NCI-H526 treated with DMSO at 0.1 percent for 48 hours (cell line): ENCODE measurements at regions not wholly inside any gene's neighbourhood (a gene's known extent, or its start where the extent isn't known, plus 50 kb on each side); places are given as distances from the start of the nearest gene placed in this dataset.
"Not testable (repeated sequence)": the region's sequence is repeated elsewhere in the genome, so short reads cannot be mapped to it uniquely, and the experiment has no call there.

Experiments
- DNase-seq: peaks from one replicate; lab custom pipeline; 2025; lab: John Stamatoyannopoulos, UW

DNA sequence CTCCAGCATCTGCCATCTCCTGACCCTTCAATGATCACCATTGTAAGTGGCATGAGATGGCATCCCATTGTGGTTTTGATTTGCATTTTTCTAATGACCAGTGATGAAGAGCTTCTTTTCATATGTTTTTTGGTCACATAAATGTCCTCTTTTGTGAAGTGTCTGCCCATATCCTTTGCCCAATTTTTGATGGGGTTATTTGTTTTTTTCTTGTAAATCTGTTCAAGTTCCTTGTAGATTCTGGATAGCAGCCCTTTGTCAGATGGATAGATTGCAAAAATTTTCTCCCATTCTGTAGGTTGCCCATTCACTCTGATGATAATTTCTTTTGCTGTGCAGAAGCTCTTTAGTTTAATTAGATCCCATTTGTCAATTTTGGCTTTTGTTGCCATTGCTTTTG lies 547.3 kb downstream of the TMTC2 start:
- not testable (repeated sequence) for DNase-seq

DNA sequence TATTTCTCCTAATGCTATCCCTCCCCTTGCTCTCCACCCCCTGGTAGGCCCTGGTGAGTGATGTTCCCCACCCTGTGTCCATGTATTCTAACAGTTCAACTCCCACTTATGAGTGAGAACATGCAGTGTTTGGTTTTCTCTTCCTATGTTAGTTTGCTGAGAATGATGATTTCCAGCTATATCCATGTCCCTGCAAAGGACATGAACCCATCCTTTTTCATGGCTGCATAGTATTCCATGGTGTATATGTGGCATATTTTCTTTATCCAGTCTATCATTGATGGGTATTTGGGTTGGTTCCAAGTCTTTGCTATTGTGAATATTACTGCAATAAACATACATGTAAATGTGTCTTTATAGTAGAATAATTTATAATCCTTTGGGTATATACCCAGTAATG lies 540.3 kb downstream of the TMTC2 start:
- not testable (repeated sequence) for DNase-seq

DNA sequence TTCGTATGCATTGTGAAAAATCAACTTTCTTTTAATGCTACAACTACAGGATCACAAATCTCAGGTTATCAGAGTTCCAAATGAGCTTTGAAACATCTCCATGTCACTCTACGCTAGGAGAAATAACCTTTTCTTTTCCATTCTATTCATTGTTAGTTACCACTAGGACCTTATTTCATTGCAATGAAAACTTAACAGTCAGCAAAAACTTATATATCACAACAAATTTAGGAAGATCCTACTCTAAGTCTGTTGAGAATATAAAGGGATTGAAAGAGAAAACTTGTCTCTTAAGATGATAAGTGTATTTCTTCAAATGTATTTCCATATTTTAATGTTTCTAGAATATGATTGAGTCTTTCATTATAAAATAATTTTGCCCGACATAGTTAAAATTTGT lies 539.1 kb downstream of the TMTC2 start:
- DNase-seq, result no peak

DNA sequence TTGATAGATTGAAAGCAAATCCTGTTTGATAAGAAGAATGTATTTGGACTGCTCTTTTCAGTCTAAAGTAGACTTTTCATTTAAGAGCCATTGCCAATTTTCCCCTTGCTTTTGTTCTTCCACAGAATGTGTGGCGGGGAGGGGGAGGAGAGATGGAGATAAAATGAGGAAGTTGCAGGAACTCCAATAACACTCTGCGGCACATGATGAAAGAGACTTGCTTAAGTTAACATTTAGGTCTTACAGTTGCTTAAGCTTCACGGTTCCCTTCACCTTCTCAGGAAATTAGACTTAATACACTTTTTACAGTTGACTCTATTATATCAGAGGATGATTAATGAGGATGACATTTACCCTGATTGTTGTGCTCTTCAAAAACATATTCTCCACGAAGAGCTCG lies 537.3 kb downstream of the TMTC2 start:
- no peak for DNase-seq

DNA sequence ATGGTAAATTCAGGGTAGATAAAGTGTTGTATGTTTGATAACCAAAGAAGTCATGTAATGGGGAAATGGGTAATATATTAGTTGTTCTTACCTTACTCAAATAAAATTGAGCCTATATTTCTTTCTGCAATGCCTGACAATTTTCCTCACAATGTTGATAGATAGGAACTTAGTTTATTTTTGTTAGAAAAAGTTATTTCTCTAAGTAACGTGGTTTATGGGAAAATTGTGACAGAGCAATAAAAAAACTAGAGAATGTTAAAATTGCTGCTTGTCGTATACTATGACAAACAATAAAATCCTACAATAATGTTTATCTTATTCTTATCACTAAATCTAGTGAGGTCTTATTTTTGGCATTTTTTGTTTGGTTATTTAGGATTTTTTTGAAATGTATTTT lies 534.1 kb downstream of the TMTC2 start:
- DNase-seq, result no peak

DNA sequence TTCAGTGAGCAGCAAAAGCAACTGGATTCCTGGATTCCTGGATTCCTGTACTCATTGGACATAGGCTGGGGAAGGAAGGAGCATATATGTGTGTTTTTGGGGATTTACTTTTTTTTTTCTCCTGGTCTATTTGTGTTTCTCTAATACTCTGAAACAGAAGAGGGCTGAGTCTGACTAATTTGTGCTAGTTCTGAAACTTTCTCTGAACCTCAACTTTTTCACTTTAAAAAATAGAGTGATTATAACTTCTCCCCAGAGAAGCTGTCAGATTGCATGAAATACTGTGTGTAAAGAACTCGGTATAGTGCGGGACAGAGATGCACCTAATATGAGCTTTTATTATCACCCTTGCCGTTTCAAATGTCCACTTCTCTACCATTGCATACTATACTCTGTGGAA lies 529.5 kb downstream of the TMTC2 start:
- DNase-seq, result no peak

DNA sequence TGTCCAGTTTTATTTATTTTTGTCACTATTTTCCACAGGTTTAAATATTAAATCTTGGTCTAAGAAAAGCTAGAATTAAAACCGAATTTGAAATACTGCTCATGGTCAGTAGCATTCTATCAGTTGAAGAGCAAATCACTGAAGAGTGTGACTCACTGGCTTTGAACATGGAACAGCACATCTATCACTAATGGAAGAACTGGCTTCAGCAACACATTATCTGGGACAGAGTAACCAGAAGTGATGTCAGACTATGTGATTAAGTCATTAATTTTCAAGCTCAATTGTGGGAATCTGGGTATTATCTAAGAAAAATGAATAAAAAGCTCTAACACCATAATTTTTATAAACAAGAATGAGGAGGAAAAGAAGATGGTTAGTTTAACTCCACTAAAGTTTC lies 527.5 kb downstream of the TMTC2 start:
- DNase-seq, result no peak

DNA sequence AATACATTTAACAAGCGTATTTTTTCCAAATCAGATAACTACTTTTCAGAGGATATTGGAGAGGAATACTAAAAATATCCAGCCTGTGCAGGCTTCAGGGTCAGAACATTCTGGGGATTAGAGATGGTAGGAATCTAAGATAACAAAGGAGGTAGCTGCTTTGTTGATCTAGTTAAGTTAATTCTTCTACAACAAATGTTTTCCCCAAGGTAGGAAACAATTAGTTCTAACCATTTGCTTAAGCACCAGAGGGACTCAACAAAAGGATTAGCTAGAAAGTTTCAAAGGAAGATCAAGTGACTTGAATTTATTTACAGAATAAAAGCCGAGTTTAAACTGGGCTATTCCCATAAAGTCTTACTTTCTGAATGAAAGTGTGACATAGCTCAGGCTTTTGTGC lies 524.2 kb downstream of the TMTC2 start:
- no peak for DNase-seq

DNA sequence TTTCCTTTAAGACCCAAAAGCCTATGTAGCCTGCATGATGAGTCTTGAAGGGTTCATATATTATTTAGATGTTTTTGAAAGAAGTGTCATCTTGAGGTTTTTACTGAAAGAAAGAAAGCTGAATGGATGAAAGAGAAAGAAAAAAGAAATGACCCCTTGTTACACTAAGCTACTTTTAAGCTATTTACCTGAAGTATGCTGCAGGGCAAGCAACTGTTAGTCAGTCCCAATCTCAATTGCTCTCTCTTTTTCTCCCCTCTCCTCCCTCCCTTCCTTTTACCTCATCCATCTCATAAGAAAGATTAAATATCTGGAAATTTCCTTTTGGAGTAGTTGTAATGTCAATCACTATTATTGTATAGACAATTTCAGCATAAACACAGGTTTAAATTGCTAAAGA lies 512.4 kb downstream of the TMTC2 start:
- no peak for DNase-seq

DNA sequence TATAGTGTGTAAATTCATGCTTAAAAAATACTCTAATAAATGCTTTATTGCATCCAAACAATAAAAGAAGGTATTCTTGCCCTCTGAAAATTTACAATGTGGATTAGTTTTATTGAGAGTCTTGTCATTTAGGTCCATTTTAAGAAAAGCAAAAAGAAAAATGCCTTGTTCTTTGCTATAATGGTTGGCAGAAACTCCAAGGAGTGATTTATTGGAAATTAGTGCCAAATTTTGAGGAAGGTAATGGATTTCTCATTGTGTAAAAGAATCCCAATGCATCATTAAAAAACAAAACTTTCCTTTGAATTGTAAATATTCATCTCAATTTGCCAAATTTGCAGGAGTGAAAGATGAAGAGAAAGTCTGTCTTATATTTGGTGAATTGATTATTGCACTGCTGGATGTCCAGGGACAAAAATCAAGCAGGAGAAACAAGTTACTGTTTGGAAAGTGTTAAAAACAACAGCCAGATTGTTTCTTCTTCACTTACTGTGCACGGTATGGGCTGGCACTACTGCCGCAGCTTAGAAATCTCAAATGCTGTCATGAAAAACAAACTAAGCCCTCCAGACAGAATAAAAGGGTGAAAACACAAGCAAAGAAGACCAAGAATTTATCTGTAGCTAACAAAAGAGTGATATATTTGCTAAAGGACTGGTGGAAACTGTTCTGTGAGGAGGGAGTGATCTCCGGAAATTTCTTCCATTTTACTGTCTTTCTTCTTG lies 511.7 kb downstream of the TMTC2 start:
- DNase-seq, result no peak

DNA sequence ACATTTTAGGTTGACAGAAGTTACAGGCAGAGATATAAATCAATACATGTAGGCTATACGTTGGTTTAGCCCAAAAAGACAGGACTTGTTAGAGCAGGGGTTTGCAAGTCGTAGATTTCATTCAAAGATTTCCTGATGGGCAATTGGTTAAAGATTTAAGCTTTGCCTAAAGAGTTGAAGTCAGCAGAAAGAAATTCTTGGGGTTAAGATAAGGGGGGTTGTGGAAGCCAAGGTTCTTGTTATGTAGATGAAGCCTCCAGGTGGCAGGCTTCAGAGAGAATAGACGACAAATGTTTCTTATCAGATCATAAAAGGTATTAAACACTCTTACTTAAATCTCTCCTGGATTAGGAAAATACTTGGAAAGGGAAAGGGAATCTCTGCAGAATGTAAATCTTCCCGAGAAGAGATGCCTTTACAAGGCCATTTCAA lies 510.8 kb downstream of the TMTC2 start:
- no peak for DNase-seq

DNA sequence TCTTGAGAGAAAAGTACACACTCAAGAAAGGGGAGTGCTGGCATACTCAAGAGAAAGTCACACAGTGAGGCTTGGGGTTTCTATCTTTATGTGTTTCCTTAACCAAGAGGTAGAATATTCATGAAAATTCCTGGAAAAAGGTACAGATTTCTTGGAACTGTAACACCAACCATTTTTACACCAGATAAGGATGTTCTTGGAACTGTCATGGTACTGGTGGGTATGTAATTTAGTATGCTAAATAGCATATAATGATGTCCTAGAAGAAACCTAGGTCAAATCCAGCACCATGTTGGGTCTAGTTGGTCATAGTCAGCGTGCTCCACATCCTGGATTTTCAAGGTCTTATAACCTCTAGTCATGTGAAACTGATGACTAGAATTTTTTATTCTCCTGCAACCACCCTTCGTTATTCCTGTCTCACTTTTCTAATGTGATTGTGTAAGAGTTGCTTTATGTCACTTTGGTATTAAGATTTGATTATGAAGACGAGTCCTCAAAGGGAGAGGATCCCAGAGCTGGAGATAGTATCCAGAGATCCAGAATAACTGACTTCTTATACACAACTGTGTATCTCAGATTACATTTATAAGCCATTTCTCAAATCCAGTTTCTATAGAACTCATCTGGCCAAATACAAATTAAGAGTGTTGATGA lies 510.1 kb downstream of the TMTC2 start:
- no peak for DNase-seq

DNA sequence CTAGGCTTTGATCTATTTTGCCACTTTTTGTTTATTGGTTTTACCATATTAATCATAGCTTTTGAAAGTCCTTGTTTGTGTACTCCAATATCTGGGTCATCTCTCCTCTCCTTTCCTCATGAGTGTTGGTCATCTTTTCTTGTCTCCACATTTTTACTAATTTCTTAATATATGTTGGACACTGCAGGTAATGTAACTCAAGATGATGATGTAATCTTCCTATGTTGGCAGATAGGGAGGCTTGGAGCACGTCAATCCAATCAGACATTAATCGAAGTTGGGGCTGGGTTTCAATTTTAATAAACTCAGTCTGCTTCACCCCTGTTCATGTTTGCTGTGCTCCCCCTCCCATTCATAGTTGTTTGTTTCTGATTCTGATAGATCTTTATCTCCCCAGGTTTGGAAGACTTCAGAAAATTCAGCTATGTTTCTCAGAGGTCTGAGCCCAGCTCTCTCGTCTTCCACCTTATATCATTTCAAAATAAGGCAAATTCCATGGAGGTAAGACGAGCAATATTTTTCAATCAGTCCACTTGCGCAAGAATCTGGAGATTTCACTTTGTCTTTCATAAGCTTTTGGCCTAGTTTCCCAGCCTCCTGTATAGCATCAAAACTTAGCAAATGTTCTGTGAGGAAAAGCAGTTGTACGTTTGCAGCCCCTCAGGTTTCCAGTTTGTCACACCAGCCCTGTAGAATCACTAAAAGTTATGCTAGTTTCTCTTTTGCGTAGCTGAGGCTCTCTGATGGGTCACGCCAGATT lies 504.1 kb downstream of the TMTC2 start:
- no peak for DNase-seq

DNA sequence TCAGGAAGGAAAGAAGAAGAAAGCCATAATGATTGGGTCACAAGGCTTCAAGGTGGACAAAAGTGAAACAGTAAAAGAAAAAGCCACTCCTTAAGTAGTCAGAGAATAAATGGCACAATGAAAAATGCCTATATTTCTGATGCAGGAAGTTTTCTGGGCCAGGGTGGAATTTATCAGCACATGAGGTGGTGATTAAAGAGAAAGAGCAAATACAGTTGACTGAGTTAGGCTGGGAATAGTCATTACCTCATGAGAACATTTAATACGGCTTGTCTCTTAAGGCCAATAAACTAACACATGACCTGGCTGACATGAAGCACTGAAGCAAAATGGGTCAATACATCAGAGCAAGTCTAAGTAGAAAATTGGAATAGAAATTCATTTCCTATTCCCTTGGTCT lies 499.7 kb downstream of the TMTC2 start:
- no peak for DNase-seq

DNA sequence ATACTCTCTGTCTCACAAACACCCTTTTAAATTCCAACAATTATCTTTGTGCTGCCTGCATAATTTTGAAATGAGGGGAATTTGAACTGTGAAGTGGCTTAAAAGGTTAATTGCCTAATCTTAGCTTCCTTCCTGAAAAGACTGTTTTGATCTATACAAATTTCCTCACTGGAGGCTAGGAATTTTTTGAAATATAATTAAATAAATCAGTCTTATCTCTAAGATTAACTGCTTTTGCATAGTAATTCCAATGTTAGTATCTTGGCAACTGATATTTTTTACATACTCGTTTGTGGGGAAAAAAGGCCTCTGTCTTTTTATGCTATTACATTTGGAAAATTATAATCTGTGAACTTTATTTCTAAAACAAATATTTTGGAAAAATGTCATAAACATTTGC lies 498.5 kb downstream of the TMTC2 start:
- DNase-seq, result no peak
